Choroid plexus epithelial cell (primary cell): ENCODE measurements at regions not wholly inside any gene's neighbourhood (a gene's known extent, or its start where the extent isn't known, plus 50 kb on each side); places are given as distances from the start of the nearest gene placed in this dataset.
A peak's percentile ranks its signal among the peaks of the same experiment; 100 is the strongest.

ENCODE experiments used
- DNase-seq: peaks from one replicate; pipeline ENCODE4 v3.0.0-alpha.2; 2010; ENCODE audit warnings: low read depth
- H3K4me3 ChIP-seq: 2 replicates; pipeline ENCODE4 v1.5.1; 2011; ENCODE audit warnings: low read depth, mild to moderate bottlenecking, control low read depth, low read length, moderate library complexity
- CTCF ChIP-seq: conservative IDR thresholded peaks from 2 replicates; pipeline ENCODE4 v1.5.1; 2011; ENCODE audit warnings: low read depth, mild to moderate bottlenecking, control low read depth, inconsistent platforms, low read length, moderate library complexity

- DNase-seq, result no peak
- no peak for TF ChIP-seq CTCF
- no peak overlapping the region for H3K4me3 ChIP-seq
These were observed 249.2 kb downstream of the TXNL1 start for GRCh38 chr18:56389190-56389589.

DNA sequence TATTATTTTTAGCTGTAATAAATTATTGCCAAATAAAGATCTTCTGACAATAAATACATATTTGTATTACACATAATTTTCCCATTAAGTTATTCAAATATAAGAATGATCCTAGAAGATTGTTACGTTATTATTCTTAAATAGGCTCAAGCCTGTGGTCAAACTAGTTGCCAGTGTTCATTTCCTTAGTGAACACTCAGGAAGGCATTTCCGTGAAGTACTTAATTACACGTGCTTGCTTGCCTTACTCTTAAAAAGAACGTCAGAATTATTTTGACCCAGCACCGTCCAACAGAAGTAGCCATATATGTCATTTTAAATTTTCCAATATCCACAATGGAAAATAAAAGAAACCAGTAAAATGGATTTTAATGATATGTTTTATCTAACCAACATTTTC is 249.8 kb downstream of the TXNL1 start:
- TF ChIP-seq CTCF, result no peak
- no peak overlapping the region for H3K4me3 ChIP-seq
- DNase-seq, result no peak

- no peak for TF ChIP-seq CTCF
- DNase-seq, result no peak
- no peak overlapping the region for H3K4me3 ChIP-seq
These were observed 251.5 kb downstream of the TXNL1 start for GRCh38 chr18:56386856-56387255.

- TF ChIP-seq CTCF, result no peak
- DNase-seq, result no peak
- H3K4me3 ChIP-seq, result no peak overlapping the region
These were observed 255.0 kb downstream of the TXNL1 start for GRCh38 chr18:56383349-56383748.

- H3K4me3 ChIP-seq, result no peak overlapping the region
- TF ChIP-seq CTCF, result no peak
- DNase-seq, result peak; percentile 36
These were observed 255.9 kb downstream of the TXNL1 start for GRCh38 chr18:56382541-56382940.

- H3K4me3 ChIP-seq, result no peak overlapping the region
- DNase-seq, result no peak
- no peak for TF ChIP-seq CTCF
These were observed 257.2 kb downstream of the TXNL1 start for GRCh38 chr18:56381196-56381595.

GRCh38 chr18:56380685-56381084 is 257.7 kb downstream of the TXNL1 start:
- no peak for TF ChIP-seq CTCF
- DNase-seq, result no peak
- no peak overlapping the region for H3K4me3 ChIP-seq
